HL-60 (cell line): ENCODE measurements at regions not wholly inside any gene's neighbourhood (a gene's known extent, or its start where the extent isn't known, plus 50 kb on each side); places are given as distances from the start of the nearest gene placed in this dataset.

Experiments used
- DNase-seq, 2 experiments: peaks; one replicate each; pipeline ENCODE4 v3.0.0-alpha.2; 2010 to 2020; ENCODE audit warnings: low read depth in 1 of 2, low spot score in 1 of 2
- H3K27ac ChIP-seq: fragments of 250-450 bp; sonication (Bioruptor Pico); replicated peaks from 2 replicates; pipeline ENCODE4 v1.5.1; 2020; ENCODE audit warnings: mild to moderate bottlenecking, moderate library complexity
- H3K27me3 ChIP-seq: fragments of 250-450 bp; sonication (Bioruptor Pico); 2 replicates; pipeline ENCODE4 v1.5.1; 2021; ENCODE audit warnings: mild to moderate bottlenecking, moderate library complexity; ENCODE audit not compliant: insufficient read depth, poor library complexity, severe bottlenecking
- H3K4me3 ChIP-seq: replicated peaks from 2 replicates; pipeline ENCODE4 v1.5.1; 2011; ENCODE audit warnings: mild to moderate bottlenecking, control low read depth, low read length; ENCODE audit not compliant: insufficient read depth
- CTCF ChIP-seq: IDR thresholded peaks from one replicate; pipeline ENCODE4 v1.5.1; 2011; ENCODE audit warnings: low read length, control low read depth, inconsistent platforms; ENCODE audit not compliant: insufficient read depth
- GABPA ChIP-seq: IDR thresholded peaks from 2 replicates; pipeline ENCODE4 v1.6.1; 2012; ENCODE audit warnings: low read depth
- POLR2AphosphoS5 ChIP-seq: IDR thresholded peaks from 2 replicates; pipeline ENCODE4 v1.6.1; 2012; ENCODE audit warnings: low read depth
- REST ChIP-seq: IDR thresholded peaks from 2 replicates; pipeline ENCODE4 v1.6.1; 2012; ENCODE audit warnings: low read depth; ENCODE audit not compliant: insufficient replicate concordance
- SPI1 ChIP-seq: IDR thresholded peaks from 2 replicates; pipeline ENCODE4 v1.6.1; 2012; ENCODE audit warnings: low read depth, mild to moderate bottlenecking, borderline replicate concordance

GRCh38 chr6:169933251-169933821 lies 181.9 kb downstream of the ERMARD start:
- TF ChIP-seq REST (no peak), CTCF (no peak), SPI1 (no peak), GABPA (no peak), POLR2AphosphoS5 (no peak)
- no peak overlapping the region for H3K27ac ChIP-seq
- no peak overlapping the region for H3K4me3 ChIP-seq
- DNase-seq: no peak
- H3K27me3 ChIP-seq: no peaks in the 10 kb centered on the region

GRCh38 chr6:169932491-169932890 lies 181.1 kb downstream of the ERMARD start:
- Histone ChIP-seq H3K27ac (no peak overlapping the region), H3K4me3 (no peak overlapping the region), H3K27me3 (no peaks in the 10 kb centered on the region)
- TF ChIP-seq POLR2AphosphoS5 (no peak), CTCF (no peak), REST (no peak), GABPA (no peak), SPI1 (no peak)
- DNase-seq: no peak

- no peak for TF ChIP-seq REST
- no peak for TF ChIP-seq CTCF
- TF ChIP-seq SPI1: no peak
- TF ChIP-seq POLR2AphosphoS5: no peak
- no peak for TF ChIP-seq GABPA
- DNase-seq: no peak
- Histone ChIP-seq H3K27ac (no peak overlapping the region), H3K4me3 (no peak overlapping the region), H3K27me3 (no peaks in the 10 kb centered on the region)
Observed at GRCh38 chr6:169931261-169931660, 179.8 kb downstream of the ERMARD start.
